Parathyroid adenoma (tissue), 2 donors: ENCODE measurements at regions not wholly inside any gene's neighbourhood (a gene's known extent, or its start where the extent isn't known, plus 50 kb on each side); places are given as distances from the start of the nearest gene placed in this dataset.

Experiments used
- H2AFZ ChIP-seq: fragments of 300-600 bp; sonication (generic); one replicate; pipeline ENCODE4 v1.7.0; 2017; ENCODE audit warnings: antibody characterized with exemption, mild to moderate bottlenecking
- H3K27ac ChIP-seq: fragments of 300-600 bp; sonication (generic); one replicate; pipeline ENCODE4 v1.7.0; 2017
- H3K27me3 ChIP-seq: fragments of 300-600 bp; sonication (generic); one replicate; pipeline ENCODE4 v1.7.0; 2017; ENCODE audit warnings: low read length; ENCODE audit not compliant: control insufficient read depth, insufficient read depth
- H3K36me3 ChIP-seq: fragments of 300-600 bp; sonication (generic); one replicate; pipeline ENCODE4 v1.7.0; 2017; ENCODE audit warnings: low read length; ENCODE audit not compliant: control insufficient read depth, insufficient read depth
- H3K4me1 ChIP-seq: fragments of 300-600 bp; sonication (generic); one replicate; pipeline ENCODE4 v1.7.0; 2017; ENCODE audit warnings: control low read depth
- H3K4me2 ChIP-seq: fragments of 300-600 bp; sonication (generic); one replicate; pipeline ENCODE4 v1.7.0; 2017; ENCODE audit warnings: low read length
- H3K4me3 ChIP-seq: fragments of 300-600 bp; sonication (generic); one replicate; pipeline ENCODE4 v1.7.0; 2017; ENCODE audit warnings: low read depth, low read length
- H3K79me2 ChIP-seq: fragments of 300-600 bp; sonication (generic); one replicate; pipeline ENCODE4 v1.7.0; 2017; ENCODE audit warnings: control low read depth
- H3K9ac ChIP-seq: fragments of 300-600 bp; sonication (generic); one replicate; pipeline ENCODE4 v1.7.0; 2017; ENCODE audit warnings: mild to moderate bottlenecking
- H3K9me3 ChIP-seq: fragments of 300-600 bp; sonication (generic); one replicate; pipeline ENCODE4 v1.7.0; 2017; ENCODE audit warnings: low read length; ENCODE audit not compliant: control insufficient read depth
- TF ChIP-seq, protein P1 (sequence below): fragments of 300-600 bp; sonication (generic); IDR thresholded peaks from one replicate; pipeline ENCODE4 v1.7.0; 2017; ENCODE audit warnings: antibody characterized with exemption, mild to moderate bottlenecking
- donor health status: primary hyperparathyroidism.

DNA sequence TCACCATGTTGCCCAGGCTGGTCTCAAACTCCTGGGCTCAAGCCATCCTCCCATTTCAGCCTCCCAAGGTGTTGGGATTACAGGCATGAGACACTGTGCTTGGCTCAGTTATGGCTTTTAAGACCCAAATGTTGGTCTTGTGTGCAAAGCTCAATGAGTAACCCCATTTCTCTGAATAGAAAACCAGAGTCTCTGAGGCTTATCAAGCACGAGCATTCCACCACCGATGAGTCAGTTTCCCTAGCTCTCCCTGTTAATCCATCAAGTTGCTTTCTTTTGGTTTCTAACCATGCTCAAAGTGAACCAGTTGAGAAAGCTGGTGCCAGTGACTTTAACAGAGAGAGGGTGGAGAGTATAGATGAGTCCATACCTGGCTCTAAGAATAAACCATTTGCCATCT, 350.9 kb upstream of the ADGRL2 start:
- Histone ChIP-seq H2AFZ (no peak overlapping the region), H3K27ac (no peak overlapping the region), H3K9ac (no peak overlapping the region), H3K4me1 (no peaks in the 10 kb centered on the region), H3K9me3 (no peaks in the 10 kb centered on the region), H3K27me3 (no peaks in the 10 kb centered on the region), H3K4me3 (no peak overlapping the region), H3K4me2 (no peak overlapping the region), H3K36me3 (no peaks in the 10 kb centered on the region), H3K79me2 (no peaks in the 10 kb centered on the region)
- TF ChIP-seq, protein P1, sequence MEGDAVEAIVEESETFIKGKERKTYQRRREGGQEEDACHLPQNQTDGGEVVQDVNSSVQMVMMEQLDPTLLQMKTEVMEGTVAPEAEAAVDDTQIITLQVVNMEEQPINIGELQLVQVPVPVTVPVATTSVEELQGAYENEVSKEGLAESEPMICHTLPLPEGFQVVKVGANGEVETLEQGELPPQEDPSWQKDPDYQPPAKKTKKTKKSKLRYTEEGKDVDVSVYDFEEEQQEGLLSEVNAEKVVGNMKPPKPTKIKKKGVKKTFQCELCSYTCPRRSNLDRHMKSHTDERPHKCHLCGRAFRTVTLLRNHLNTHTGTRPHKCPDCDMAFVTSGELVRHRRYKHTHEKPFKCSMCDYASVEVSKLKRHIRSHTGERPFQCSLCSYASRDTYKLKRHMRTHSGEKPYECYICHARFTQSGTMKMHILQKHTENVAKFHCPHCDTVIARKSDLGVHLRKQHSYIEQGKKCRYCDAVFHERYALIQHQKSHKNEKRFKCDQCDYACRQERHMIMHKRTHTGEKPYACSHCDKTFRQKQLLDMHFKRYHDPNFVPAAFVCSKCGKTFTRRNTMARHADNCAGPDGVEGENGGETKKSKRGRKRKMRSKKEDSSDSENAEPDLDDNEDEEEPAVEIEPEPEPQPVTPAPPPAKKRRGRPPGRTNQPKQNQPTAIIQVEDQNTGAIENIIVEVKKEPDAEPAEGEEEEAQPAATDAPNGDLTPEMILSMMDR = no peak

DNA sequence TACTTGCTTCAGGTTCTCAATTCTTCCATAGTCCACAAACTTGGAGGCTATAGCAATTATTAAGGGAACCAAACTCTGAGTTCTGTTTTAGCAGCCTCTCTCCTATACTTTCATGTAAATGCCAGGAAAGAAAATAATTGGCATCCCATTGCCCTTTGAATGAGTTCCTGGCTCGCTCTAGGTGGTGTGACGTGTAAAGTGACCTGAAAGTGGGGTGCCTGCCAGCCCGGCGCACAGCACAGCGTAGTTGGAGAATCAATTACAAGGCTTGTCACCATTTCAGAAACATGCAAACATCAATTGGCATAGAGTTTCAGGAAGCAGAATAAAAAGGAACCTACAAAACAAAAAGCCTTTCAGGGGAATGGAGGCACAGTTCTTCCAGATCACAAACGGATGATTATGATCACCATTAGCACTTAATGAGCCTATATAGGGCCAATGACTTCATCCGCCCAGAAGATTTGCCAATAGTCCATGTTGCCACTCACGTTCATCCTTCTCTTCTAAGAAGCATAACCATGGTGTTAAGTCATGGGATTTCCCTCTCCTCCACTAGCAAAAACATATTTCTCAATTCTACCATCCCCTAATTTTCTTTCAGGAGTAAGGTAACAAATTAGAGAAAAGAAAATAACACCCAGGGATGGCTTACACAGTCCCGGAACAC, 354.6 kb upstream of the ADGRL2 start:
- no peak overlapping the region for H3K9ac ChIP-seq
- H2AFZ ChIP-seq = no peak overlapping the region
- no peaks in the 10 kb centered on the region for H3K36me3 ChIP-seq
- H3K4me3 ChIP-seq = no peak overlapping the region
- no peak overlapping the region for H3K4me2 ChIP-seq
- no peaks in the 10 kb centered on the region for H3K79me2 ChIP-seq
- no peaks in the 10 kb centered on the region for H3K27me3 ChIP-seq
- no peaks in the 10 kb centered on the region for H3K4me1 ChIP-seq
- TF ChIP-seq, protein P1 = no peak
- H3K9me3 ChIP-seq = no peaks in the 10 kb centered on the region
- H3K27ac ChIP-seq = no peak overlapping the region

DNA sequence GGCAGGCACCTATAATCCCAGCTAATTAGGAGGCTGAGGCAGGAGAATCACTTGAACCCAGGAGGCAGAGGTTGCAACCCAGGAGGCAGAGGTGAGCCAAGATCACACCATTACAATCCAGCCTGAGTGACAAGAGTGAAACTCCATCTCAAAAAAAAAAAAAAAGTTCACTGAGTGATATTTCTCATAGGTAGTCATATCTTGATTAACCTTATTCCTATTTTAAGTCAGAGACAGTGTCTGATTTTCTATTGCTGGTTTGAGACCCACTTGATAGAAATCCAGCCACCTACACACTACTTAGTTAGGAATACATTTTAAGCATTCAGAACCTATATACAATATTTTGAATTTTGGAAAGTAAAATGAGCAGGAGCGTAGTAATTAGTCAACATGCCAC, 357.4 kb upstream of the ADGRL2 start:
- Histone ChIP-seq H3K36me3 (no peaks in the 10 kb centered on the region), H3K9me3 (no peaks in the 10 kb centered on the region), H2AFZ (no peak overlapping the region), H3K4me1 (no peaks in the 10 kb centered on the region), H3K27me3 (no peaks in the 10 kb centered on the region), H3K4me3 (no peak overlapping the region), H3K27ac (no peak overlapping the region), H3K79me2 (no peaks in the 10 kb centered on the region), H3K4me2 (no peak overlapping the region), H3K9ac (no peak overlapping the region)
- TF ChIP-seq, protein P1 = no peak

DNA sequence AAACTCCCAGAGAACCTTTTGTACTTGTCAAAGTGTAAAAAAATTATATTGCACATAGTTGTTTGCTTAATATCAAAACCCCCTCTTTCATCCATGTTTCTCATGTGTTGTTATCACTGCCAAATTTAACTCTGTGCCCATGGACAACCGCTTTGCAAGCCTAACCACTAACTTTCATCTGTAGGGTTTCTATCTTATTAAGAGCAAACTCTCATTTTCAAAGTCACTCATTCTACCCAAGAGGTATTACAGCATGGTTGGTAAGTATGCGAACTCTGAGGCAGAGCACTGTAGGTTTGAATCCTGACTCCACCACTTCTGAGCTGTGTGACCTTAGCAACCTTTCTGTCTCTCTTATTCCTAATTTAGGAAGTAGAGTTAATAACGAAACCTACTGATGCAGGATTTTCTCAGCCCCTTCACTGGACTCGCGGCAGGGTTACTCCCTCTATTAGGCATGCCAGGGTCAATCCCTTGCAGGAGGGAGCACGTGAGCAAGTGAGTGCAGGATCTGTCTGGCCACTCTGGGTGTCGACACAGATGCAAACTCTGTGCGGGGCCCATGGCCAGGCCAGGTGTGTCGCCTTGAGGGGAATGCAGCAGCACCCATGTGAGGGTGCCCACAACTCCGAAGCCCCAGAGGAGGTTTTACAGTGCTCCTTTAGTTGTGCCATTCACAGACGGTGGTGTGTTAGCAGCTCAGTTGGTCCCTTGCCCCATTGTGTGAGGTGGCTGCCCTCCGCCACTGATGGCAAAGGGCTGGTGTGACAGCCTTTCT, 361.5 kb upstream of the ADGRL2 start:
- Histone ChIP-seq H3K9me3 (no peaks in the 10 kb centered on the region), H3K9ac (no peak overlapping the region), H3K27me3 (no peaks in the 10 kb centered on the region), H3K4me3 (no peak overlapping the region), H3K79me2 (no peaks in the 10 kb centered on the region), H3K36me3 (no peaks in the 10 kb centered on the region), H2AFZ (no peak overlapping the region), H3K4me2 (no peak overlapping the region), H3K27ac (no peak overlapping the region), H3K4me1 (no peaks in the 10 kb centered on the region)
- TF ChIP-seq, protein P1 = no peak
